H1 (cell line): ENCODE measurements at regions not wholly inside any gene's neighbourhood (a gene's known extent, or its start where the extent isn't known, plus 50 kb on each side); places are given as distances from the start of the nearest gene placed in this dataset.

Source experiments
- CTCF ChIA-PET: fragments of 300-600 bp; sonication (Branson Sonifier 250); formaldehyde crosslinking; loops from one replicate; lab custom pipeline; 2021; ENCODE audit not compliant: partially characterized antibody; lab: Charles Lee
- POLR2A ChIA-PET: fragments of 300-600 bp; sonication (Branson Sonifier 250); formaldehyde crosslinking; loops from one replicate; lab custom pipeline; 2021; ENCODE audit warnings: inconsistent platforms; ENCODE audit not compliant: partially characterized antibody; lab: Charles Lee
- DNase-seq, 2 experiments: peaks; one replicate each; pipeline versions ENCODE4 v3.0.0 to v3.0.0-alpha.2; 2010 to 2022; ENCODE audit warnings: low spot score in 2 of 2, low read depth in 1 of 2, mixed read lengths in 1 of 2
- FAIRE-seq: peaks from 2 replicates; lab custom pipeline; 2011; peaks lifted over from hg19 to GRCh38; lab: Jason Lieb, UNC
- H2AFZ ChIP-seq: 2 replicates; pipeline ENCODE4 v1.8.1; 2012; ENCODE audit warnings: low read length, inconsistent platforms
- H2AK5ac ChIP-seq: 2 replicates; pipeline ENCODE4 v1.6.1; 2013; ENCODE audit warnings: low read depth, low read length
- H2BK120ac ChIP-seq: replicated peaks from 2 replicates; pipeline ENCODE3; 2013; ENCODE audit warnings: low read depth, low read length, inconsistent platforms
- H2BK12ac ChIP-seq: 2 replicates; pipeline ENCODE4 v1.6.1; 2013; ENCODE audit warnings: low read depth, low read length
- H2BK15ac ChIP-seq: 2 replicates; pipeline ENCODE4 v1.6.1; 2013; ENCODE audit warnings: low read length
- H2BK20ac ChIP-seq: 2 replicates; pipeline ENCODE4 v1.6.1; 2013; ENCODE audit warnings: low read length
- H2BK5ac ChIP-seq: 2 replicates; pipeline ENCODE4 v1.6.1; 2013; ENCODE audit warnings: low read depth, low read length
- H3K14ac ChIP-seq: 2 replicates; pipeline ENCODE4 v1.6.1; 2013; ENCODE audit warnings: inconsistent platforms; ENCODE audit not compliant: insufficient read length
- H3K18ac ChIP-seq: 2 replicates; pipeline ENCODE4 v1.6.1; 2013; ENCODE audit warnings: low read length; ENCODE audit errors: extremely low read depth
- H3K23ac ChIP-seq: 2 replicates; pipeline ENCODE4 v1.6.1; 2013; ENCODE audit warnings: inconsistent platforms; ENCODE audit not compliant: insufficient read length
- H3K23me2 ChIP-seq: 2 replicates; pipeline ENCODE4 v1.6.1; 2013; ENCODE audit warnings: low read depth, low read length
- H3K27ac ChIP-seq: 2 replicates; pipeline ENCODE4 v1.6.1; 2011; ENCODE audit warnings: low read depth, low read length, inconsistent platforms
- H3K27me3 ChIP-seq, 4 experiments: replicated peaks in 1 of 4; 1 replicate in 1 of 4; 2 replicates in 3 of 4; pipeline versions ENCODE4 v1.6.1 to v1.8.1; 2011 to 2013; ENCODE audit warnings: low read length in 3 of 4, mild to moderate bottlenecking in 3 of 4, inconsistent platforms in 2 of 4, mixed read lengths in 2 of 4, moderate library complexity in 1 of 4; ENCODE audit not compliant: control insufficient read depth in 3 of 4, insufficient read depth in 3 of 4; ENCODE audit errors: extremely low read depth in 1 of 4
- H3K36me3 ChIP-seq, 4 experiments: 2 replicates each; pipeline versions ENCODE4 v1.6.1 to v1.8.1; 2011 to 2013; ENCODE audit warnings: mild to moderate bottlenecking in 4 of 4, low read length in 3 of 4, moderate library complexity in 2 of 4, control low read depth in 1 of 4, inconsistent platforms in 1 of 4; ENCODE audit not compliant: insufficient read depth in 4 of 4, control insufficient read depth in 2 of 4
- H3K4ac ChIP-seq: replicated peaks from 2 replicates; pipeline ENCODE3; 2013; ENCODE audit warnings: low read length, low read depth, mixed read lengths, inconsistent platforms; ENCODE audit not compliant: insufficient read length
- H3K4me1 ChIP-seq, 4 experiments: replicated peaks in 1 of 4; 1 replicate in 1 of 4; 2 replicates in 3 of 4; pipeline versions ENCODE4 v1.6.1 to v1.8.1; 2011 to 2013; ENCODE audit warnings: low read length in 3 of 4, inconsistent platforms in 2 of 4, mixed read lengths in 1 of 4; ENCODE audit not compliant: insufficient read depth in 4 of 4, control insufficient read depth in 3 of 4
- H3K4me2 ChIP-seq, 2 experiments: 2 replicates each; pipeline versions ENCODE4 v1.6.1 to v1.8.1; 2011 to 2013; ENCODE audit warnings: low read depth in 2 of 2, low read length in 2 of 2, control low read depth in 1 of 2, inconsistent platforms in 1 of 2, mild to moderate bottlenecking in 1 of 2; ENCODE audit not compliant: insufficient read depth in 1 of 2
- H3K4me3 ChIP-seq, 4 experiments: fragments of 200-600, 300-600 bp in 1 of 4; sonication (generic), shearing (Covaris generic), sonication (Bioruptor Twin) in 1 of 4; 2 replicates each; pipeline versions ENCODE4 v1.5.1 to v1.8.1; 2011 to 2016; ENCODE audit warnings: low read length in 4 of 4, low read depth in 3 of 4, control low read depth in 2 of 4, inconsistent platforms in 2 of 4, mild to moderate bottlenecking in 2 of 4, mixed read lengths in 1 of 4, moderate library complexity in 1 of 4; ENCODE audit not compliant: insufficient read depth in 2 of 4; ENCODE audit errors: extremely low read depth in 1 of 4
- H3K56ac ChIP-seq: replicated peaks from 2 replicates; pipeline ENCODE3; 2013; ENCODE audit warnings: low read depth, mild to moderate bottlenecking, mixed read lengths, low read length, inconsistent platforms; ENCODE audit not compliant: insufficient read length
- H3K79me1 ChIP-seq: 2 replicates; pipeline ENCODE4 v1.6.1; 2013; ENCODE audit warnings: low read depth, low read length, control low read depth
- H3K79me2 ChIP-seq, 2 experiments: 2 replicates each; pipeline versions ENCODE4 v1.6.1 to v1.8.1; 2012 to 2013; ENCODE audit warnings: low read length in 2 of 2, mild to moderate bottlenecking in 2 of 2, inconsistent platforms in 1 of 2; ENCODE audit not compliant: insufficient read depth in 2 of 2, control insufficient read depth in 1 of 2
- H3K9ac ChIP-seq, 4 experiments: replicated peaks in 1 of 4; 1 replicate in 1 of 4; 2 replicates in 3 of 4; pipeline versions ENCODE4 v1.6.1 to v1.8.1; 2011 to 2013; ENCODE audit warnings: low read depth in 3 of 4, low read length in 3 of 4, control low read depth in 2 of 4, mild to moderate bottlenecking in 2 of 4, moderate library complexity in 2 of 4, inconsistent platforms in 1 of 4; ENCODE audit errors: extremely low read depth in 1 of 4
- H3K9me3 ChIP-seq, 2 experiments: 2 replicates each; pipeline versions ENCODE4 v1.6.1 to v1.8.1; 2012 to 2013; ENCODE audit warnings: mild to moderate bottlenecking in 2 of 2, moderate library complexity in 2 of 2, control low read depth in 1 of 2, inconsistent platforms in 1 of 2, low read depth in 1 of 2, low read length in 1 of 2, mixed read lengths in 1 of 2; ENCODE audit not compliant: insufficient read depth in 2 of 2
- H4K20me1 ChIP-seq, 2 experiments: replicated peaks in 1 of 2; 2 replicates each; pipeline versions ENCODE3 to v1.8.1; 2011 to 2013; ENCODE audit warnings: inconsistent platforms in 2 of 2, low read length in 2 of 2, mild to moderate bottlenecking in 1 of 2; ENCODE audit not compliant: insufficient read depth in 2 of 2, control insufficient read depth in 1 of 2
- H4K5ac ChIP-seq: 2 replicates; pipeline ENCODE4 v1.6.1; 2013; ENCODE audit warnings: low read length, low read depth, mixed read lengths, inconsistent platforms; ENCODE audit not compliant: insufficient read length
- H4K8ac ChIP-seq: 2 replicates; pipeline ENCODE4 v1.8.0; 2013; ENCODE audit warnings: mild to moderate bottlenecking, moderate library complexity, low read length, inconsistent platforms; ENCODE audit not compliant: insufficient read depth; ENCODE audit errors: extremely low read depth
- H4K91ac ChIP-seq: replicated peaks from 2 replicates; pipeline ENCODE3; 2013; ENCODE audit warnings: low read length, mixed read lengths, inconsistent platforms; ENCODE audit not compliant: insufficient read length
- BACH1 ChIP-seq: IDR thresholded peaks from 2 replicates; pipeline ENCODE4 v1.6.1; 2012; ENCODE audit warnings: low read length, improper control_type of control experiment
- CBX8 ChIP-seq: fragments of 300-800, 300-1000 bp; sonication (generic); IDR thresholded peaks from 2 replicates; pipeline ENCODE4 v1.7.1; 2016; ENCODE audit warnings: low read depth, low read length, borderline replicate concordance
- CEBPB ChIP-seq: IDR thresholded peaks from 2 replicates; pipeline ENCODE4 v1.6.1; 2012; ENCODE audit warnings: low read depth, low read length
- HDAC6 ChIP-seq: IDR thresholded peaks from one replicate; pipeline ENCODE4 v1.7.1; 2012; ENCODE audit warnings: low read depth, mild to moderate bottlenecking, inconsistent platforms, low read length, moderate library complexity
- JUN ChIP-seq: IDR thresholded peaks from 2 replicates; pipeline ENCODE4 v1.6.1; 2011; ENCODE audit warnings: low read depth, mild to moderate bottlenecking, improper control_type of control experiment, low read length
- JUND ChIP-seq: IDR thresholded peaks from 2 replicates; pipeline ENCODE4 v1.6.1; 2011; ENCODE audit warnings: mild to moderate bottlenecking, improper control_type of control experiment, low read length
- KDM1A ChIP-seq: fragments of 200-600, 300-600 bp; sonication (generic); IDR thresholded peaks from 2 replicates; pipeline ENCODE4 v1.7.1; 2016; ENCODE audit warnings: mild to moderate bottlenecking, low read length, borderline replicate concordance
- MAFK ChIP-seq: IDR thresholded peaks from 2 replicates; pipeline ENCODE4 v1.6.1; 2012; ENCODE audit warnings: low read depth, mild to moderate bottlenecking, improper control_type of control experiment, low read length
- POLR2AphosphoS5 ChIP-seq: IDR thresholded peaks from 2 replicates; pipeline ENCODE4 v1.6.1; 2011; ENCODE audit warnings: low read depth, low read length
- RXRA ChIP-seq: IDR thresholded peaks from 2 replicates; pipeline ENCODE4 v1.6.1; 2011; ENCODE audit warnings: low read depth, mild to moderate bottlenecking, low read length, moderate library complexity; ENCODE audit not compliant: insufficient read depth
- SIX5 ChIP-seq: IDR thresholded peaks from 2 replicates; pipeline ENCODE4 v1.6.1; 2011; ENCODE audit warnings: mild to moderate bottlenecking, low read depth, low read length
- SRF ChIP-seq: IDR thresholded peaks from 2 replicates; pipeline ENCODE4 v1.6.1; 2011; ENCODE audit warnings: mild to moderate bottlenecking, low read depth, low read length, moderate library complexity
- SUZ12 ChIP-seq: fragments of 200-600 bp; sonication (generic); IDR thresholded peaks from 2 replicates; pipeline ENCODE4 v1.6.1; 2012; ENCODE audit warnings: mild to moderate bottlenecking, inconsistent platforms, low read length, moderate library complexity, mixed read lengths
- TBP ChIP-seq: IDR thresholded peaks from 2 replicates; pipeline ENCODE4 v1.6.1; 2011; ENCODE audit warnings: low read depth, low read length, improper control_type of control experiment
- TCF12 ChIP-seq: IDR thresholded peaks from 2 replicates; pipeline ENCODE4 v1.6.1; 2011; ENCODE audit warnings: low read depth, mild to moderate bottlenecking, low read length
- WGBS, 2 experiments: shearing (Covaris generic) in 1 of 2; methylation state at CpG; one replicate each; pipeline versions ENCODE4 v1.1.6 to v1.1.7; 2013 to 2015; ENCODE audit warnings: low lambda C conversion rate in 2 of 2, mixed read lengths in 2 of 2, inconsistent platforms in 1 of 2, low coverage in 1 of 2, missing lambda C conversion rate in 1 of 2; ENCODE audit not compliant: insufficient replicate concordance in 2 of 2, insufficient coverage in 1 of 2, insufficient read length in 1 of 2; ENCODE audit errors: extremely low coverage in 1 of 2, missing lambda C conversion rate in 1 of 2; 5-methylcytosine and 5-hydroxymethylcytosine counted together

DNA sequence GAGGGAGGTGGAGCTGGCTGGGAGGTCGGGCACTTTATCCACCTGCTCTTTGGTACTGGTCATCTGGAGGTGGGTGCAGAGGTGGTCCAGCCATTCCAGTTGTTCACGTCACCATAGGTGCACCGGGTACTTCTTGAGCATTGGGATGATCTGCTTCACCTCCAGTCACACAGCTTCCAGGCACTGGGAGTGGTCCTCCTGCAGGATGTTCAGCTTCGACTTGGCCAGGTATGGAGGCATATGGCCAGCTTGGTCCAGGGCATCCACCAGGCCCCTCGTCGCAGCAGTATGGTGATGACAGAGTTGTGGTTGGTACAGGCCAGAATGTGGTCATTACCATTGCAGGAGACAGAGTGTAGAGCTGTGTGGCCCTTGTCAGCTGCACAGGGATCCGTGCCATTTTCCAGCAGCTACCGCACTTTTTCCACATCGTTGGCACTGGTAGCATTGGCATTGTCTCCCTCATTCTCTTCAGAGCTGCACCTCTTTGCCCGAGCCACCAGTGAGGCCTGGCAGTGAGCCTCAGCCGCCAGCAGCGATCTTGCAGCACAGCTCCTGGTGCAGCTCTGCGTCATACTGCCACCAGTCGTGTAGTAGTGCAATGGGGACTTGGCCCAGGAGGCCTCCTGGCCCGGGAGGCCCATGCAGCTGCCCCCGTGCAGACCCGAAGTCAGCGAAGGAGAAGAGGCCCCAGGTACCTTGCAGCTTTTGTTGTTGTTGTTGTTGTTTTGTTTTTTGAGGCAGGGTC lies 150.9 kb downstream of the ZNF22 start:
- H3K4ac ChIP-seq: no peak overlapping the region
- H2BK15ac ChIP-seq: no peak overlapping the region
- 0 out of 2 replicates have a peak overlapping the region, but pooled peaks have one; percentile 40 for H2BK20ac ChIP-seq
- no peaks in the 10 kb centered on the region for H3K79me2 ChIP-seq
- 91% methylated on average over 18 of the region's 18 CpGs; no CpG with 5 or more reads in 1 of the 2 experiments for WGBS, 2 experiments
- H3K23me2 ChIP-seq: no peaks in the 10 kb centered on the region
- H3K9me3 ChIP-seq: no peaks in the 10 kb centered on the region
- POLR2A ChIA-PET: no interaction called here
- H3K36me3 ChIP-seq: no peaks in the 10 kb centered on the region
- no peaks in the 10 kb centered on the region for H3K79me1 ChIP-seq
- no peak overlapping the region for H3K14ac ChIP-seq
- no peak overlapping the region for H2AK5ac ChIP-seq
- H3K23ac ChIP-seq: no peak overlapping the region
- no peak overlapping the region for H3K9ac ChIP-seq
- no peaks in the 10 kb centered on the region for H3K27me3 ChIP-seq
- H3K4me1 ChIP-seq: no peaks in the 10 kb centered on the region
- no peak overlapping the region for H3K4me3 ChIP-seq
- H3K18ac ChIP-seq: no peak overlapping the region
- H4K20me1 ChIP-seq: no peaks in the 10 kb centered on the region
- H3K4me2 ChIP-seq: no peak overlapping the region
- H4K5ac ChIP-seq: no peak overlapping the region
- no peak overlapping the region for H3K27ac ChIP-seq
- no peak overlapping the region for H4K91ac ChIP-seq
- no peak overlapping the region for H2BK120ac ChIP-seq
- CTCF ChIA-PET: no interaction called here
- H2AFZ ChIP-seq: no peak overlapping the region
- FAIRE-seq (no peak), DNase-seq (no peak)
- no peak overlapping the region; the same call in 1 of the 2 replicates for H2BK12ac ChIP-seq
- no peak overlapping the region for H3K56ac ChIP-seq
- H4K8ac ChIP-seq: no peak overlapping the region
- no peak overlapping the region for H2BK5ac ChIP-seq
- no peak for TF ChIP-seq POLR2AphosphoS5
- no peak for TF ChIP-seq TBP
- no peak for TF ChIP-seq KDM1A
- TF ChIP-seq CEBPB: no peak
- no peak for TF ChIP-seq SIX5
- no peak for TF ChIP-seq MAFK
- TF ChIP-seq SUZ12: no peak
- TF ChIP-seq RXRA: no peak
- no peak for TF ChIP-seq JUN
- TF ChIP-seq JUND: no peak
- no peak for TF ChIP-seq TCF12
- no peak for TF ChIP-seq CBX8
- TF ChIP-seq HDAC6: no peak
- no peak for TF ChIP-seq SRF
- TF ChIP-seq BACH1: no peak
